Left lung (tissue), 4 donors: ENCODE measurements at regions not wholly inside any gene's neighbourhood (a gene's known extent, or its start where the extent isn't known, plus 50 kb on each side); places are given as distances from the start of the nearest gene placed in this dataset.

Source experiments
- ATAC-seq: fragments of 200-7000 bp; cut with Tn5 transposase; one replicate; pipeline ENCODE4 v1.9.1; 2020; ENCODE audit warnings: moderate library complexity
- DNase-seq, 4 donors: peaks; one replicate each; pipeline ENCODE4 v3.0.0-alpha.2; 2013 to 2020
- H3K27ac ChIP-seq, 2 donors: fragments of 200-600 bp; sonication (generic) in 1 of 2; one replicate each; pipeline versions ENCODE4 v1.5.0 to v1.8.0; 2020 to 2021
- H3K27me3 ChIP-seq, 2 donors: fragments of 200-600 bp; sonication (generic) in 1 of 2; one replicate each; pipeline versions ENCODE4 v1.5.0 to v1.8.0; 2020 to 2021
- H3K36me3 ChIP-seq, 2 donors: fragments of 200-600 bp; sonication (generic) in 1 of 2; one replicate each; pipeline versions ENCODE4 v1.5.0 to v1.8.0; 2020 to 2021
- H3K4me1 ChIP-seq, 2 donors: fragments of 200-600 bp; one replicate each; pipeline ENCODE4 v1.8.0; 2021
- H3K4me3 ChIP-seq, 2 donors: fragments of 200-600 bp; sonication (generic) in 1 of 2; one replicate each; pipeline versions ENCODE4 v1.5.0 to v1.8.0; 2020 to 2021; ENCODE audit warnings: mild to moderate bottlenecking in 1 of 2
- H3K9me3 ChIP-seq, 2 donors: fragments of 200-600 bp; sonication (generic) in 1 of 2; one replicate each; pipeline versions ENCODE4 v1.5.0 to v1.8.0; 2020 to 2021
- CTCF ChIP-seq, 2 donors: fragments of 200-600 bp; sonication (generic) in 1 of 2; IDR thresholded peaks; one replicate each; pipeline versions ENCODE4 v1.5.0 to v1.8.0; 2021; ENCODE audit warnings: antibody characterized with exemption in 2 of 2
- intact Hi-C, 2 donors: fragments of 100-400 bp; cut with DNase I; formaldehyde crosslinking; loops; one replicate each; pipeline versions ENCODE4 v1.11.2 to v1.14.2; 2022
- donor health status: DM: no; HTN: yes; CAD: no.
- donor health status: DM: no; HTN: no; CAD: no.

GRCh38 chr6:23953976-23954375, 172.0 kb upstream of the NRSN1 start:
- TF ChIP-seq CTCF (IDR thresholded peaks at IDR 0.05): no peak

GRCh38 chr6:23957017-23957416, 169.0 kb upstream of the NRSN1 start:
- ATAC-seq: no peak
- H3K27me3 ChIP-seq: no peaks in the 10 kb centered on the region
- no peaks in the 10 kb centered on the region for H3K36me3 ChIP-seq
- DNase-seq: no peak
- no peaks in the 10 kb centered on the region for H3K9me3 ChIP-seq
- TF ChIP-seq CTCF (IDR thresholded peaks at IDR 0.05): no peak
- intact Hi-C loops: no loop called here
- no peak overlapping the region for H3K27ac ChIP-seq
- H3K4me3 ChIP-seq: no peak overlapping the region
- H3K4me1 ChIP-seq: no peaks in the 10 kb centered on the region

More at GRCh38 chr6:23953976-23954375, 172.0 kb upstream of the NRSN1 start:
- H3K27ac ChIP-seq: no peak overlapping the region
- intact Hi-C loops: no loop called here
- no peak overlapping the region for H3K4me3 ChIP-seq
- H3K4me1 ChIP-seq: no peaks in the 10 kb centered on the region
- no peaks in the 10 kb centered on the region for H3K9me3 ChIP-seq
- no peak for ATAC-seq
- no peaks in the 10 kb centered on the region for H3K27me3 ChIP-seq
- no peaks in the 10 kb centered on the region for H3K36me3 ChIP-seq
- DNase-seq: no peak

- Histone ChIP-seq H3K27me3 (no peaks in the 10 kb centered on the region), H3K4me3 (no peak overlapping the region), H3K9me3 (peaks cover 0 to 2% of the 10 kb centered on the region in 2 donors), H3K27ac (no peak overlapping the region), H3K4me1 (no peaks in the 10 kb centered on the region), H3K36me3 (no peaks in the 10 kb centered on the region)
- ATAC-seq: no peak
- TF ChIP-seq CTCF (IDR thresholded peaks at IDR 0.05): no peak
- intact Hi-C loops: no loop called here
- DNase-seq: no peak
Measured at GRCh38 chr6:23964865-23965264, 161.2 kb upstream of the NRSN1 start.

- no peaks in the 10 kb centered on the region for H3K27me3 ChIP-seq
- DNase-seq (no peak), ATAC-seq (no peak)
- peaks cover 0 to 4% of the 10 kb centered on the region in 2 donors for H3K9me3 ChIP-seq
- no peak overlapping the region for H3K27ac ChIP-seq
- no peak for TF ChIP-seq CTCF (IDR thresholded peaks at IDR 0.05)
- intact Hi-C loops: no loop called here
- H3K4me1 ChIP-seq: no peaks in the 10 kb centered on the region
- H3K4me3 ChIP-seq: no peak overlapping the region
- no peaks in the 10 kb centered on the region for H3K36me3 ChIP-seq
Measured at GRCh38 chr6:23969344-23969743, 156.7 kb upstream of the NRSN1 start.

- Histone ChIP-seq H3K27me3 (no peaks in the 10 kb centered on the region), H3K27ac (no peak overlapping the region), H3K4me1 (no peaks in the 10 kb centered on the region), H3K9me3 (peaks cover 0 to 2% of the 10 kb centered on the region in 2 donors), H3K36me3 (no peaks in the 10 kb centered on the region), H3K4me3 (no peak overlapping the region)
- intact Hi-C loops: no loop called here
- ATAC-seq (no peak), DNase-seq (no peak)
- TF ChIP-seq CTCF (IDR thresholded peaks at IDR 0.05): no peak
Measured at GRCh38 chr6:23977706-23978105, 148.3 kb upstream of the NRSN1 start.
